NCI-H2196 treated with DMSO at 0.1 percent for 48 hours (cell line): ENCODE measurements at regions not wholly inside any gene's neighbourhood (a gene's known extent, or its start where the extent isn't known, plus 50 kb on each side); places are given as distances from the start of the nearest gene placed in this dataset.
"Not testable (repeated sequence)": the region's sequence is repeated elsewhere in the genome, so short reads cannot be mapped to it uniquely, and the experiment has no call there.

ENCODE experiments used
- DNase-seq: peaks from one replicate; lab custom pipeline; 2025; ENCODE audit not compliant: unreplicated experiment; lab: John Stamatoyannopoulos, UW

DNA sequence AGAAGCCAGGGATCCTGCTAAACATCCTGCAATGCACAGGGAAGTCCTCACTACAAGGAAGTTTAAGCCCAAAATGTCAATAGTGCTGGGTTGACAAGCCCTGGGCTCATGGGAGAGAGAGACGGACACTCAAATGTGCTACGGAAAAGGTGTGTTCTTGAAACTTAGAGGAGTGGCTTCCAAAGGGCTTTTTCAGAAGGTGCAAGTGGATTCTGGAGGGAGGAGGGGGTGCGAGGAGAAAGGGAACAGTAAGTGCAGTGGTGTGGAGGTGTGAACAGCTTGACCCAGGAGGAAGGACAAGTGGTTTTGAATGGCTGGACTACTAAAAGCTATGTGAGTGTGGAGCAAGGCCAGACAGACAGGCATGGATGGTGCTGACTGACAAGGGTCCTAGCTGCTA is 50.4 kb upstream of the CECR2 start:
- no peak for DNase-seq

- no peak for DNase-seq
Observed at GRCh38 chr22:17315310-17315709, 54.0 kb upstream of the CECR2 start.

- DNase-seq: peak; percentile 48
Observed at GRCh38 chr22:17314487-17314886, 54.8 kb upstream of the CECR2 start.

DNA sequence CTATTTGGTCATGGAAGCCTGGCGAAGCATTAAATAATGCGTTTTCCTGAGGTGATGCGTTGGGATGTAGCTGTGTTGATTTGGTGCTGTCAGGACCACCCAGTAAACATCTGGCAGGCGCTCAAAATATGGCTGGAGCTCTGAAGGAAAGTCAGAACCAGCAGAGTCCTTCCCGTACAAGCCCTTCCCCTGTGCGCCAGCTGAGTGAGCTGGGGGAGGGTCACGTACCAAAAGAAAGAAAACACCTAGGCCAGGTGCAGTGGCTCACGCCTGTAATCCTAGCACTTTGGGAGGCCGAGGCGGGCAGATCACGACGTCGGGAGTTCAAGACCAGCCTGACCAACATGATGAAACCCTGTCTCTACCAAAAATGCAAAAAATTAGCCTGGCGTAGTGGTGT is 55.6 kb upstream of the CECR2 start:
- no peak for DNase-seq

- no peak for DNase-seq
Observed at GRCh38 chr22:17307566-17307965, 61.7 kb upstream of the CECR2 start.

GRCh38 chr22:17305076-17305475 is 64.2 kb upstream of the CECR2 start:
- no peak for DNase-seq

DNA sequence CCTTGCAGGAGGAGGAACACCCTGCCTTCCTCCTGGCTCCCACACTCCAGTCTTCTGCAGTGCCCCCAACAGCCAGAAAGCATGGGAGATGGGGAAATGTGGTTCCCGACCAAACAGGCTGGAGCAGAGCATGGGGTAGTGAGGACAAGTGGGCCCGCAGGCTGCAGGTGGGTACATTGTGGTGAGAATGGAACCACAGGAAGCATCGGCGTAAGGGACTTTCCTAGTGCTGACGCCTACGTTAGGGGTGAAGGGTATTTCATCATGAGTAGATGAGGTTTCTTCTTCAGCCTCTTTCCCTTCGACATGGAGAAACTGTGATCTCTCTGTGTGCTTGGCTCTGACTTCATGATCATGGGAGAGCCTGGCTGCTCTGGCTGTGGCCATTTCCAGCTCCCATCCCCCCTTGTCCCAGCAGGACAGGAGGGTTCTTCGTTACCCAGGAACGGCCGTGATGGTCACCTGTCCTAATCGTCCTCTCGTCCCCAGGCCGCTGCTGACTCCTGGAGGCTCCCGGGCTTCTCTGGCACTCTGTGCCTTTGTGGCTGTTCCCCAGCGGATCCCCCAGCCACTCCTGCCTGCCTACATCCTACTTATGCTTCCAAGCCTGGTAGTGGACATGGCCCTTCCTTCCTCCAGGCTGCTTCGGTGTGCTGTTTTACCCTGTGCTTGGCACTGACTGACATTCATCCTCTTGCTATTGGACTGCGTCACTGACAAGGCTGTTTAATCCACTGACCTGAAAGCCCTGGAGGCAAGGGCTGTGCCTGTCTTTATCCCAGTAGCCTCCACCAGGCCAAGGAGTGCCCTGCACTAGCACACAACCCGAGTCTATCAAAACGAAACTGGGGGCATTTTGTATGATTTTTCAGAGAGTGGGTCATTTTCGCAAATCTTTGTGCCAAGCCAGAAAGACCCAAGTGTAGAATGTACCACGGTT is 65.2 kb upstream of the CECR2 start:
- DNase-seq: no peak

DNA sequence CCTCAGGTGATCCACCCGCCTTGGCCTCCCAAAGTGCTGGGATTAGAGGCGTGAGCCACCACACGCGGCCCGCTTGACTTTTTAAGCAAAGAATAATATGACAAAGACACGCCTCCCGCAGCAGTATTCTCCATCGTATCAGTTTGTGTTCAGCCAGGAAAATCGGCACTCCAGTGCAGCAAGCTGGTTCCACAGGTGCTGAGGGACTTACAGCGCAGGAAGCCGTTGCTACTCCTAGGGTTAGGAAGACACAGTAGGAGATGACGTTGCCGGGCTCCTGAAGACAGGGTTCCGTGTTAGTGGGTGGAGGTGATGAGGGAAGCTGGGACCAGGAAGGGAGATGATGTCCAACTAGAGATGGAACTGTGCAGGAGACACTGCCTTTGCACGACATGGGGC is 65.8 kb upstream of the CECR2 start:
- DNase-seq: no peak

DNA sequence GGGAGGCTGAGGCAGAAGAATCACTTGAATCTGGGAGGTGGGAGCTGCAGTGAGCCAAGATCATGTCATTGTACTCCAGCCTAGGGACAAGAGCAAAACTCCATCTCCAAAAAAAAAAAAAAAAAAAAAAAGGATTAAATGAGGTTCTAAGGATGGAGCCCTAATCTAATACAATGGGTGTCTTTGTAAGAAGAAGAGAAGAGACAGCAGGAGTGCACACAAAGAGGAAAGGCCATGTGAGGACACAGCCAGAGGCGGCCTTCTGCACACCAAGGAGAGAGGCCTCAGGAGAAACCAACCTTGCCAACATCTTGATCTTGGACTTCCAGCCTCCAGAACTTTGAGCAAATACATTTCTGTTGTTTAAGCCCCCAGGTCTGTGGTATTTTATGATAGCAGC is 66.6 kb upstream of the CECR2 start:
- DNase-seq: no peak

- no peak for DNase-seq
Observed at GRCh38 chr22:17300926-17301325, 68.3 kb upstream of the CECR2 start.

GRCh38 chr22:17298805-17299502 is 70.3 kb upstream of the CECR2 start:
- DNase-seq: not testable (repeated sequence)

DNA sequence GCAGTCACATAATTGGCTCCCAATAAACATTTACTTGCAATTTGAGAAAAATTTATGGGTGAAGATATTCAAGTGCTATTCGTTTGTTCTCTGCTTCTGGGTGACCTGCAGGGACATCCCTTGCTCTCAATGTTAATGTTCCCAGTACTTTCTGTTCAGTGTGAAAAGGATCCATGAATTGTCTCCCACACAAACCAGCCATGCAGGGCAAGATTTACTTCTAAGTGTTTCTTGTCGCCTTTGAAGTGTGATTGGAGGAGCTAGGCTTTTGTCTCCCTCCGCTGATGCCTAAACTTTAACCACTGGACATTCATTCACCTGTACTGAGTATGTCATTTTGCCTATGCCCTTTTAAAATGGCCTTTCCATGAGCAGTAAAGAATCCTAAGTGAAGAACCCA is 66.4 kb upstream of the ADA2 start:
- no peak for DNase-seq

DNA sequence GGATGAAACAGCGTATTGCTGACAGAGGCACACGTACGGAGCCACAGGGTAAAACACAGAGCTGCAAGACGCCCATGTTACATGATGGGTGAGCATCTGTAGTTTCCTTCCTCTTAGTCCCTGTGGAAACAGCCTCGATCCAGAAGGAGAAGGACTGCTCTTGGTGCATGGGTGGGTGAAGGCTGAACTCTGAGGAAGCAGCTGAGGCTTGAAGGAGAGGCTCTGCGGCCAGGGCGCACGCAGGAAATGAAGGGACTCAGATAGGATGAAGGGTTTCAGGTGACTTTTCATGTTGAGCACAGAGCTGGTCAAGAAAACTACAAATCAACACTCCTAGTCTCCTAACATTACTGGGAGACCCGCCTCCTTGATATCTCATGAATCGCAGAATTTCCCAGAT is 65.7 kb upstream of the ADA2 start:
- no peak for DNase-seq

GRCh38 chr22:17284466-17284865 is 65.2 kb upstream of the ADA2 start:
- no peak for DNase-seq

DNA sequence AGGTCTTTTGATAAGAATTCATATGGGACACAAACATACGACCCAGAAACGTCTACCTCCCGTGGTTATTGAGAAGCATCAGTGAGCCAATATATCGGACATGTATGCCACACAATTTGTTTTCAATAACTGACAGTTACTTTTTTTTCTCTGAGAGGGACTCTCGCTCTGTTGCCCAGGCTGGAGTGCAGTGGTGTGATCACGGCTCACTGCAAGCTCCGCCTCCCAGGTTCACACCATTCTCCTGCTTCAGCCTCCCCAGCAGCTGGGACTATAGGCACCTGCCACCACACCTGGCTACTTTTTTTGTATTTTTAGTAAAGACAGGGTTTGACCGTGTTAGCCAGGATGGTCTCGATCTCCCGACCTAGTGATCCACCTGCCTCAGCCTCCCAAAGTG is 64.6 kb upstream of the ADA2 start:
- DNase-seq: not testable (repeated sequence)

DNA sequence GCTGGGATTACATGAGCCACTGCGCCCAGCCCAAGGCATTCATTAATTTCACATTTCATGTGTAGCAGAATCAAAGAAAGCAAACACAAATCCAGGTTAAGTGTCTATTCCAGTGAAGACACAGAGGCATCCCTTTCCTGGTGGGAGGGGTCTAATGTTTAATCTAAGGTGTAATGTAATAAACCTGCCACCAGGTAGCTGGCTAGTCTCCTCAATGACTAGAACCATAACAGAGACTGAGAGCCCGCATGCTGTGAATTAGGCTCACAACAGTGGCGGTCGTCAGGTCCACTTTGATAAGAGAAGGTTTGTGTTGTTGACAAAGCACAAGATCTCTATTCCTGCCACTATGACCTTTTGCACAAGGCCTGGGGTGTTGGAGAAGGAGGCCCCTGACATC is 64.2 kb upstream of the ADA2 start:
- DNase-seq: no peak

GRCh38 chr22:17281440-17281841 is 62.2 kb upstream of the ADA2 start:
- DNase-seq: no peak

- DNase-seq: no peak
Observed at GRCh38 chr22:17281026-17281425, 61.8 kb upstream of the ADA2 start.

GRCh38 chr22:17272511-17272991 is 53.3 kb upstream of the ADA2 start:
- DNase-seq: no peak

- no peak for DNase-seq
Observed at GRCh38 chr22:17271711-17272451, 52.6 kb upstream of the ADA2 start.

- DNase-seq: no peak
Observed at GRCh38 chr22:17269607-17270261, 50.5 kb upstream of the ADA2 start.
